ENCODE measurements at regions not wholly inside any gene's neighbourhood (a gene's known extent, or its start where the extent isn't known, plus 50 kb on each side); places are given as distances from the start of the nearest gene placed in this dataset.

DNA sequence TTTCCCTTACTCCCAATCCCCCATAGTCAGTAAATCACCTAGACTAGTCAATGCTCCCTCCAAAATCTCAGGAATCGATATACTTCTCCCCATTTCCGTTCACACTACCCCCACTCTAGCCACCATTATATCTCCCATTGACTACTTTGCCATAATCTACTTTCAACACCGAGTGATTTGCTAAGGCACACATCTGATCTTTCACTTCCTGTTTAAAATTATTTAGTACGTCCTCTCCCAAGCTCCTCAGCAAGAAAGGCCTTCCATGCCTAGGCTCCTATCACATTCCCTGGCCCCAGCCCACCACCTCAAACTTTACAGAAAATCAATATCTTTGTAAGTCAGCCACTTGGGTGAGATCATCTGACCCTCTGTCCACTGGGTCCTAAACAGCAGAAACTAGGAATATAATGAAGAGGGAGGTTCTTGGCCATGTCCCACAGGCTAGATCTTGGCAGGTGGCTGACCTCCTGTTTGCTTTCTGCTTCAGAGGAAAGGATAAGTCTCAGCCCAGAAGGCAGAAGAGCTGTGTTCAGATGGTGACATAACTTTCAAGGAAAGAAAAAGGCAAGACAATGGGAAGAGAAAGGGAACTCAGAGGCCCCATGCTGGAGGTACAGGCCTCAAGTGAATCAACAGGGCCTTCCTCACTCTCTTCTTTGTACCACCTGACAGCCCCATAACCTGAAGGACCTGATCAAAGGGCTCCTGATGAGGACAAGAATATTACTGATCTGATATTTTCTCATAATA, 103.0 kb downstream of the RPL22L1 start:
- POLR2A ChIA-PET: no interaction called here
- H3K9me3 ChIP-seq (ENCODE audit: control insufficient read depth, insufficient read depth, low read depth, low read length): no peaks in the 10 kb centered on the region

More for the DNA sequence above, 103.0 kb downstream of the RPL22L1 start:
- no peak overlapping the region for H3K27ac ChIP-seq (ENCODE audit: extremely low read depth, low read depth, low read length)
- no peaks in the 10 kb centered on the region for H3K36me3 ChIP-seq (ENCODE audit: control insufficient read depth in 2 of 2, insufficient read depth in 1 of 2, low read length in 2 of 2)
- CTCF ChIA-PET: no interaction called here
- H3K4me1 ChIP-seq (ENCODE audit: control insufficient read depth, insufficient read depth, low read length): no peaks in the 10 kb centered on the region
- no peak overlapping the region for H3K4me3 ChIP-seq (ENCODE audit: low read depth, low read length)
- TF ChIP-seq ZFP37 (tag by site-specific recombination; IDR thresholded peaks at IDR 0.05) (no peak), KLF1 (tag by site-specific recombination; IDR thresholded peaks at IDR 0.05) (no peak), KLF8 (tag by site-specific recombination; IDR thresholded peaks at IDR 0.05) (no peak), IKZF3 (tag by site-specific recombination; IDR thresholded peaks at IDR 0.05) (no peak), ZNF660 (tag by site-specific recombination; IDR thresholded peaks at IDR 0.05) (no peak), ELK4 (IDR thresholded peaks at IDR 0.05; ENCODE audit: borderline replicate concordance, low read depth, low read length) (no peak), ZNF133 (tag by site-specific recombination; IDR thresholded peaks at IDR 0.05) (no peak), HIC1 (tag by site-specific recombination; IDR thresholded peaks at IDR 0.05) (no peak), ZFP69B (tag by site-specific recombination; IDR thresholded peaks at IDR 0.05) (no peak), MEIS1 (CRISPR knock-in tag; IDR thresholded peaks at IDR 0.05; ENCODE audit: borderline replicate concordance) (no peak), KLF16 (tag by site-specific recombination; IDR thresholded peaks at IDR 0.05) (no peak), ZNF223 (tag by site-specific recombination; IDR thresholded peaks at IDR 0.05) (no peak), ZNF629 (tag by site-specific recombination; IDR thresholded peaks at IDR 0.05) (no peak), PRDM4 (tag by site-specific recombination; IDR thresholded peaks at IDR 0.05) (no peak)
- TF ChIP-seq, protein P1, sequence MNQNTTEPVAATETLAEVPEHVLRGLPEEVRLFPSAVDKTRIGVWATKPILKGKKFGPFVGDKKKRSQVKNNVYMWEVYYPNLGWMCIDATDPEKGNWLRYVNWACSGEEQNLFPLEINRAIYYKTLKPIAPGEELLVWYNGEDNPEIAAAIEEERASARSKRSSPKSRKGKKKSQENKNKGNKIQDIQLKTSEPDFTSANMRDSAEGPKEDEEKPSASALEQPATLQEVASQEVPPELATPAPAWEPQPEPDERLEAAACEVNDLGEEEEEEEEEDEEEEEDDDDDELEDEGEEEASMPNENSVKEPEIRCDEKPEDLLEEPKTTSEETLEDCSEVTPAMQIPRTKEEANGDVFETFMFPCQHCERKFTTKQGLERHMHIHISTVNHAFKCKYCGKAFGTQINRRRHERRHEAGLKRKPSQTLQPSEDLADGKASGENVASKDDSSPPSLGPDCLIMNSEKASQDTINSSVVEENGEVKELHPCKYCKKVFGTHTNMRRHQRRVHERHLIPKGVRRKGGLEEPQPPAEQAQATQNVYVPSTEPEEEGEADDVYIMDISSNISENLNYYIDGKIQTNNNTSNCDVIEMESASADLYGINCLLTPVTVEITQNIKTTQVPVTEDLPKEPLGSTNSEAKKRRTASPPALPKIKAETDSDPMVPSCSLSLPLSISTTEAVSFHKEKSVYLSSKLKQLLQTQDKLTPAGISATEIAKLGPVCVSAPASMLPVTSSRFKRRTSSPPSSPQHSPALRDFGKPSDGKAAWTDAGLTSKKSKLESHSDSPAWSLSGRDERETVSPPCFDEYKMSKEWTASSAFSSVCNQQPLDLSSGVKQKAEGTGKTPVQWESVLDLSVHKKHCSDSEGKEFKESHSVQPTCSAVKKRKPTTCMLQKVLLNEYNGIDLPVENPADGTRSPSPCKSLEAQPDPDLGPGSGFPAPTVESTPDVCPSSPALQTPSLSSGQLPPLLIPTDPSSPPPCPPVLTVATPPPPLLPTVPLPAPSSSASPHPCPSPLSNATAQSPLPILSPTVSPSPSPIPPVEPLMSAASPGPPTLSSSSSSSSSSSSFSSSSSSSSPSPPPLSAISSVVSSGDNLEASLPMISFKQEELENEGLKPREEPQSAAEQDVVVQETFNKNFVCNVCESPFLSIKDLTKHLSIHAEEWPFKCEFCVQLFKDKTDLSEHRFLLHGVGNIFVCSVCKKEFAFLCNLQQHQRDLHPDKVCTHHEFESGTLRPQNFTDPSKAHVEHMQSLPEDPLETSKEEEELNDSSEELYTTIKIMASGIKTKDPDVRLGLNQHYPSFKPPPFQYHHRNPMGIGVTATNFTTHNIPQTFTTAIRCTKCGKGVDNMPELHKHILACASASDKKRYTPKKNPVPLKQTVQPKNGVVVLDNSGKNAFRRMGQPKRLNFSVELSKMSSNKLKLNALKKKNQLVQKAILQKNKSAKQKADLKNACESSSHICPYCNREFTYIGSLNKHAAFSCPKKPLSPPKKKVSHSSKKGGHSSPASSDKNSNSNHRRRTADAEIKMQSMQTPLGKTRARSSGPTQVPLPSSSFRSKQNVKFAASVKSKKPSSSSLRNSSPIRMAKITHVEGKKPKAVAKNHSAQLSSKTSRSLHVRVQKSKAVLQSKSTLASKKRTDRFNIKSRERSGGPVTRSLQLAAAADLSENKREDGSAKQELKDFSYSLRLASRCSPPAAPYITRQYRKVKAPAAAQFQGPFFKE (tag by site-specific recombination; IDR thresholded peaks at IDR 0.05; ENCODE audit: borderline replicate concordance): no peak
- TF ChIP-seq, protein P2, sequence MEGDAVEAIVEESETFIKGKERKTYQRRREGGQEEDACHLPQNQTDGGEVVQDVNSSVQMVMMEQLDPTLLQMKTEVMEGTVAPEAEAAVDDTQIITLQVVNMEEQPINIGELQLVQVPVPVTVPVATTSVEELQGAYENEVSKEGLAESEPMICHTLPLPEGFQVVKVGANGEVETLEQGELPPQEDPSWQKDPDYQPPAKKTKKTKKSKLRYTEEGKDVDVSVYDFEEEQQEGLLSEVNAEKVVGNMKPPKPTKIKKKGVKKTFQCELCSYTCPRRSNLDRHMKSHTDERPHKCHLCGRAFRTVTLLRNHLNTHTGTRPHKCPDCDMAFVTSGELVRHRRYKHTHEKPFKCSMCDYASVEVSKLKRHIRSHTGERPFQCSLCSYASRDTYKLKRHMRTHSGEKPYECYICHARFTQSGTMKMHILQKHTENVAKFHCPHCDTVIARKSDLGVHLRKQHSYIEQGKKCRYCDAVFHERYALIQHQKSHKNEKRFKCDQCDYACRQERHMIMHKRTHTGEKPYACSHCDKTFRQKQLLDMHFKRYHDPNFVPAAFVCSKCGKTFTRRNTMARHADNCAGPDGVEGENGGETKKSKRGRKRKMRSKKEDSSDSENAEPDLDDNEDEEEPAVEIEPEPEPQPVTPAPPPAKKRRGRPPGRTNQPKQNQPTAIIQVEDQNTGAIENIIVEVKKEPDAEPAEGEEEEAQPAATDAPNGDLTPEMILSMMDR (tag by site-specific recombination; IDR thresholded peaks at IDR 0.05): no peak
- TF ChIP-seq, protein P3, sequence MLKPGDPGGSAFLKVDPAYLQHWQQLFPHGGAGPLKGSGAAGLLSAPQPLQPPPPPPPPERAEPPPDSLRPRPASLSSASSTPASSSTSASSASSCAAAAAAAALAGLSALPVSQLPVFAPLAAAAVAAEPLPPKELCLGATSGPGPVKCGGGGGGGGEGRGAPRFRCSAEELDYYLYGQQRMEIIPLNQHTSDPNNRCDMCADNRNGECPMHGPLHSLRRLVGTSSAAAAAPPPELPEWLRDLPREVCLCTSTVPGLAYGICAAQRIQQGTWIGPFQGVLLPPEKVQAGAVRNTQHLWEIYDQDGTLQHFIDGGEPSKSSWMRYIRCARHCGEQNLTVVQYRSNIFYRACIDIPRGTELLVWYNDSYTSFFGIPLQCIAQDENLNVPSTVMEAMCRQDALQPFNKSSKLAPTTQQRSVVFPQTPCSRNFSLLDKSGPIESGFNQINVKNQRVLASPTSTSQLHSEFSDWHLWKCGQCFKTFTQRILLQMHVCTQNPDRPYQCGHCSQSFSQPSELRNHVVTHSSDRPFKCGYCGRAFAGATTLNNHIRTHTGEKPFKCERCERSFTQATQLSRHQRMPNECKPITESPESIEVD (tag by site-specific recombination; IDR thresholded peaks at IDR 0.05): no peak
- TF ChIP-seq, protein P4, sequence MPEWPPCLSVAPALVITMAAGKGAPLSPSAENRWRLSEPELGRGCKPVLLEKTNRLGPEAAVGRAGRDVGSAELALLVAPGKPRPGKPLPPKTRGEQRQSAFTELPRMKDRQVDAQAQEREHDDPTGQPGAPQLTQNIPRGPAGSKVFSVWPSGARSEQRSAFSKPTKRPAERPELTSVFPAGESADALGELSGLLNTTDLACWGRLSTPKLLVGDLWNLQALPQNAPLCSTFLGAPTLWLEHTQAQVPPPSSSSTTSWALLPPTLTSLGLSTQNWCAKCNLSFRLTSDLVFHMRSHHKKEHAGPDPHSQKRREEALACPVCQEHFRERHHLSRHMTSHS (tag by site-specific recombination; IDR thresholded peaks at IDR 0.05): no peak
- TF ChIP-seq, protein P5, sequence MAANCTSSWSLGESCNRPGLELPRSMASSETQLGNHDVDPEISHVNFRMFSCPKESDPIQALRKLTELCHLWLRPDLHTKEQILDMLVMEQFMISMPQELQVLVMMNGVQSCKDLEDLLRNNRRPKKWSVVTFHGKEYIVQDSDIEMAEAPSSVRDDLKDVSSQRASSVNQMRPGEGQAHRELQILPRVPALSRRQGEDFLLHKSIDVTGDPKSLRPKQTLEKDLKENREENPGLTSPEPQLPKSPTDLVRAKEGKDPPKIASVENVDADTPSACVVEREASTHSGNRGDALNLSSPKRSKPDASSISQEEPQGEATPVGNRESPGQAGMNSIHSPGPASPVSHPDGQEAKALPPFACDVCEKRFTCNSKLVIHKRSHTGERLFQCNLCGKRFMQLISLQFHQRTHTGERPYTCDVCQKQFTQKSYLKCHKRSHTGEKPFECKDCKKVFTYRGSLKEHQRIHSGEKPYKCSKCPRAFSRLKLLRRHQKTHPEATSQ (tag by site-specific recombination; IDR thresholded peaks at IDR 0.05): no peak

Measured in HEK293 (cell line).